KMS-11 (cell line): ENCODE measurements at regions not wholly inside any gene's neighbourhood (a gene's known extent, or its start where the extent isn't known, plus 50 kb on each side); places are given as distances from the start of the nearest gene placed in this dataset.
"Not testable (repeated sequence)": the region's sequence is repeated elsewhere in the genome, so short reads cannot be mapped to it uniquely, and the experiment has no call there.

Source experiments
- H2AFZ ChIP-seq: fragments of 200-600 bp; sonication (generic); 2 replicates; pipeline ENCODE4 v1.6.1; 2016; ENCODE audit warnings: antibody characterized with exemption, mixed run types, low read depth
- H3K27ac ChIP-seq: fragments of 200-600 bp; sonication (generic); 2 replicates; pipeline ENCODE4 v1.6.1; 2016; ENCODE audit warnings: mild to moderate bottlenecking, mixed run types
- H3K27me3 ChIP-seq: fragments of 200-600 bp; sonication (generic); 2 replicates; pipeline ENCODE4 v1.6.1; 2017; ENCODE audit warnings: mild to moderate bottlenecking, low read depth, mixed run types, moderate library complexity; ENCODE audit not compliant: insufficient read depth
- H3K36me3 ChIP-seq: fragments of 200-600 bp; sonication (generic); 2 replicates; pipeline ENCODE4 v1.6.1; 2017; ENCODE audit warnings: mild to moderate bottlenecking, mixed run types; ENCODE audit not compliant: insufficient read depth
- H3K4me1 ChIP-seq: fragments of 200-600 bp; sonication (generic); 2 replicates; pipeline ENCODE4 v1.6.1; 2016; ENCODE audit warnings: mild to moderate bottlenecking, low read depth, mixed run types; ENCODE audit not compliant: poor library complexity, severe bottlenecking
- H3K4me2 ChIP-seq: fragments of 200-600 bp; sonication (generic); 2 replicates; pipeline ENCODE4 v1.7.0; 2016; ENCODE audit warnings: mild to moderate bottlenecking, mixed run types
- H3K4me3 ChIP-seq: fragments of 200-600 bp; sonication (generic); IDR thresholded peaks from 2 replicates; pipeline ENCODE4 v1.6.1; 2017; ENCODE audit warnings: low read depth, low read length, mixed read lengths; ENCODE audit not compliant: insufficient read depth
- H3K79me2 ChIP-seq: fragments of 200-600 bp; sonication (generic); 2 replicates; pipeline ENCODE4 v1.6.1; 2016; ENCODE audit warnings: low read depth, mixed run types; ENCODE audit not compliant: insufficient read depth
- H3K9ac ChIP-seq: fragments of 200-600 bp; sonication (generic); 2 replicates; pipeline ENCODE4 v1.6.1; 2016; ENCODE audit warnings: mild to moderate bottlenecking, mixed run types
- H4K20me1 ChIP-seq: fragments of 200-600 bp; sonication (generic); 2 replicates; pipeline ENCODE4 v1.6.1; 2016; ENCODE audit warnings: mild to moderate bottlenecking, mixed run types; ENCODE audit not compliant: insufficient read depth
- CTCF ChIP-seq: fragments of 200-600 bp; sonication (generic); conservative IDR thresholded peaks from 2 replicates; pipeline ENCODE4 v1.6.1; 2017; ENCODE audit warnings: low read depth, mild to moderate bottlenecking, antibody characterized with exemption, low read length, moderate library complexity, mixed read lengths

- no peak for TF ChIP-seq CTCF
- H3K36me3 ChIP-seq = no peaks in the 10 kb centered on the region
Measured at GRCh38 chr3:65013053-65013452, 325.3 kb upstream of the ADAMTS9 start.

GRCh38 chr3:65006300-65006739, 318.5 kb upstream of the ADAMTS9 start:
- no peaks in the 10 kb centered on the region for H3K4me1 ChIP-seq
- H3K9ac ChIP-seq = no peak overlapping the region
- H2AFZ ChIP-seq = no peak overlapping the region
- no peak overlapping the region for H3K27ac ChIP-seq
- H3K27me3 ChIP-seq = no peaks in the 10 kb centered on the region
- H3K4me3 ChIP-seq = no peak overlapping the region
- H3K4me2 ChIP-seq = no peak overlapping the region
- TF ChIP-seq CTCF = no peak
- H3K79me2 ChIP-seq = no peaks in the 10 kb centered on the region
- no peaks in the 10 kb centered on the region for H4K20me1 ChIP-seq
- no peaks in the 10 kb centered on the region for H3K36me3 ChIP-seq

More at GRCh38 chr3:65013053-65013452, 325.3 kb upstream of the ADAMTS9 start:
- Histone ChIP-seq H3K27ac (no peak overlapping the region), H3K27me3 (no peaks in the 10 kb centered on the region), H3K4me2 (no peak overlapping the region), H2AFZ (no peak overlapping the region), H3K79me2 (no peaks in the 10 kb centered on the region), H3K9ac (no peak overlapping the region), H4K20me1 (no peaks in the 10 kb centered on the region), H3K4me1 (no peaks in the 10 kb centered on the region), H3K4me3 (no peak overlapping the region)

- Histone ChIP-seq H3K27me3 (no peaks in the 10 kb centered on the region), H3K9ac (no peak overlapping the region), H3K4me2 (no peak overlapping the region), H3K79me2 (no peaks in the 10 kb centered on the region), H3K36me3 (no peaks in the 10 kb centered on the region), H3K4me1 (no peaks in the 10 kb centered on the region), H4K20me1 (no peaks in the 10 kb centered on the region), H3K27ac (no peak overlapping the region), H3K4me3 (no peak overlapping the region), H2AFZ (no peak overlapping the region)
- no peak for TF ChIP-seq CTCF
Measured at GRCh38 chr3:65005486-65005885, 317.7 kb upstream of the ADAMTS9 start.

GRCh38 chr3:65004795-65005295, 317.0 kb upstream of the ADAMTS9 start:
- Histone ChIP-seq H3K27ac (no peak overlapping the region), H3K9ac (no peak overlapping the region), H3K79me2 (no peaks in the 10 kb centered on the region), H3K4me1 (no peaks in the 10 kb centered on the region), H4K20me1 (no peaks in the 10 kb centered on the region), H3K4me2 (no peak overlapping the region), H3K27me3 (no peaks in the 10 kb centered on the region), H3K4me3 (no peak overlapping the region), H2AFZ (no peak overlapping the region), H3K36me3 (no peaks in the 10 kb centered on the region)
- TF ChIP-seq CTCF = no peak

- Histone ChIP-seq H3K27ac (no peak overlapping the region), H4K20me1 (no peaks in the 10 kb centered on the region), H3K4me1 (no peaks in the 10 kb centered on the region), H3K4me3 (no peak overlapping the region), H3K27me3 (no peaks in the 10 kb centered on the region), H3K4me2 (no peak overlapping the region), H2AFZ (no peak overlapping the region), H3K79me2 (no peaks in the 10 kb centered on the region), H3K9ac (no peak overlapping the region), H3K36me3 (no peaks in the 10 kb centered on the region)
- no peak for TF ChIP-seq CTCF
Measured at GRCh38 chr3:65004306-65004705, 316.5 kb upstream of the ADAMTS9 start.

- H3K4me3 ChIP-seq, H3K27me3 ChIP-seq, H3K4me1 ChIP-seq, H4K20me1 ChIP-seq, H2AFZ ChIP-seq, H3K9ac ChIP-seq, H3K79me2 ChIP-seq, H3K4me2 ChIP-seq, H3K36me3 ChIP-seq, H3K27ac ChIP-seq: not testable (repeated sequence)
Measured at GRCh38 chr3:65001119-65001518, 313.3 kb upstream of the ADAMTS9 start.
